Type B pancreatic cell (in vitro differentiated cells): ENCODE measurements at regions not wholly inside any gene's neighbourhood (a gene's known extent, or its start where the extent isn't known, plus 50 kb on each side); places are given as distances from the start of the nearest gene placed in this dataset.

ENCODE experiments used
- DNase-seq: peaks from one replicate; pipeline ENCODE4 v3.0.0; 2021; ENCODE audit warnings: mixed read lengths; ENCODE audit not compliant: unreplicated experiment; ENCODE audit errors: extremely low spot score
- H3K27ac Mint-ChIP-seq: 2 replicates; pipeline ENCODE4 v1.8.0; 2021; ENCODE audit warnings: mild to moderate bottlenecking, mixed read lengths
- H3K27me3 Mint-ChIP-seq: 2 replicates; pipeline ENCODE4 v1.8.0; 2021; ENCODE audit warnings: mixed read lengths
- H3K36me3 Mint-ChIP-seq: 2 replicates; pipeline ENCODE4 v1.8.0; 2021; ENCODE audit warnings: mixed read lengths
- H3K4me1 Mint-ChIP-seq: one replicate; pipeline ENCODE4 v1.8.0; 2021; ENCODE audit warnings: mixed read lengths; ENCODE audit not compliant: unreplicated experiment
- H3K4me3 Mint-ChIP-seq: 2 replicates; pipeline ENCODE4 v1.8.0; 2021; ENCODE audit warnings: mild to moderate bottlenecking, mixed read lengths
- H3K9me3 Mint-ChIP-seq: 2 replicates; pipeline ENCODE4 v1.8.0; 2021; ENCODE audit warnings: mixed read lengths
- CTCF ChIP-seq: fragments of 200-600 bp; sonication (generic); conservative IDR thresholded peaks from 2 replicates; pipeline ENCODE4 v1.5.0; 2021; ENCODE audit warnings: antibody characterized with exemption, mild to moderate bottlenecking

GRCh38 chr18:22307528-22307927, 110.2 kb downstream of the CTAGE1 start:
- DNase-seq, result no peak
- no peaks in the 10 kb centered on the region for H3K36me3 Mint-ChIP-seq
- no peak overlapping the region for H3K27ac Mint-ChIP-seq
- no peak overlapping the region for H3K4me3 Mint-ChIP-seq
- H3K4me1 Mint-ChIP-seq, result no peaks in the 10 kb centered on the region
- no peaks in the 10 kb centered on the region for H3K27me3 Mint-ChIP-seq
- H3K9me3 Mint-ChIP-seq, result no peaks in the 10 kb centered on the region
- TF ChIP-seq CTCF, result no peak

DNA sequence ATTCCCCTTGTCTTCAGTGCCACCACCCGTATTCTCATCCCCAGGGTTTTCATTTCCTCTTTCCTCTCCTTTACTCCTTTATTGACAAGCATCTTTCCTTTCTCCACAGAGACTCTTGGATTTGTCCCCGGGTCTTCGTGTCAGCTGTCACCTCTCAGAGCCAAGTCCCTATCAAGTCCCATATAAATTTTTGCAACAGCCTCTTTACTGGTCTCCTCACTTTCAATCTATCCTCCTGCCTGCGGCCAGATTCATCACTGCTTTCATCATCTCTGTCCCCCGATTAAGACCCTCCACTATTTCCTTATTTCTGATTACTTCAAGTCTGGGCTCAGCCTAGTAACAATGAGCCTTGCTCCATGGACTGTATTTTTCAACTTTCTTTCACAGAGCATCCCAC, 113.8 kb downstream of the CTAGE1 start:
- Mint-ChIP-seq H3K9me3 (no peaks in the 10 kb centered on the region), H3K27ac (no peak overlapping the region), H3K4me3 (no peak overlapping the region), H3K27me3 (no peaks in the 10 kb centered on the region), H3K4me1 (no peaks in the 10 kb centered on the region), H3K36me3 (no peaks in the 10 kb centered on the region)
- DNase-seq, result no peak
- TF ChIP-seq CTCF, result no peak

- H3K27ac Mint-ChIP-seq, result no peak overlapping the region
- H3K4me3 Mint-ChIP-seq, result no peak overlapping the region
- DNase-seq, result no peak
- H3K9me3 Mint-ChIP-seq, result no peaks in the 10 kb centered on the region
- peaks cover 3% of the 10 kb centered on the region for H3K27me3 Mint-ChIP-seq
- H3K36me3 Mint-ChIP-seq, result no peaks in the 10 kb centered on the region
- TF ChIP-seq CTCF, result no peak
- no peaks in the 10 kb centered on the region for H3K4me1 Mint-ChIP-seq
These were observed 115.6 kb downstream of the CTAGE1 start for GRCh38 chr18:22302144-22302543.

- no peak overlapping the region for H3K27ac Mint-ChIP-seq
- H3K4me1 Mint-ChIP-seq, result no peaks in the 10 kb centered on the region
- H3K36me3 Mint-ChIP-seq, result no peaks in the 10 kb centered on the region
These were observed 116.8 kb downstream of the CTAGE1 start for GRCh38 chr18:22300665-22301636.

DNA sequence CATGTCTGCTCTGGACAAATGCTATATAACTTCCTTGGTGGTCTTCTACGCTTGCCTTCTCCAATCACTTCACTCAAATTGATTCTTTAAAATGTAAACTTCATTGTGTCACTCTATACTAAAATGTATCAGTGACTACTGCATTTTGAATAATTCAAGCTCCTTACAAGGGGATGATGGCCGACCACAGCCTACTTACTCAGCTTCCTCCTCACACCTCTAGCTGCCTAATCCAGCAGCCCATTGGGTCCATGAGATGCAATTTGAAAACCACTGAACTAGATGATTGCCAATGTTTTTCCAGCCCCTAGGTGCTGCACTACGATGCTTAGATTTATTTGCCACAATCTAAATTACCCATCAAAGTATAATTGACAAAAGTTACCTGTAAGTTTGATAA, 120.7 kb downstream of the CTAGE1 start:
- Mint-ChIP-seq H3K27ac (no peak overlapping the region), H3K9me3 (no peaks in the 10 kb centered on the region), H3K4me1 (no peaks in the 10 kb centered on the region), H3K36me3 (no peaks in the 10 kb centered on the region), H3K4me3 (no peak overlapping the region), H3K27me3 (peaks cover 3% of the 10 kb centered on the region)
- no peak for DNase-seq
- no peak for TF ChIP-seq CTCF

More at GRCh38 chr18:22300665-22301636, 116.8 kb downstream of the CTAGE1 start:
- no peak overlapping the region for H3K4me3 Mint-ChIP-seq
- TF ChIP-seq CTCF, result no peak
- DNase-seq, result no peak
- H3K9me3 Mint-ChIP-seq, result no peaks in the 10 kb centered on the region
- peaks cover 3% of the 10 kb centered on the region for H3K27me3 Mint-ChIP-seq
